CD4-positive, alpha-beta T cell treated with Interleukin-15 for 1 hour (primary cell): ENCODE measurements at regions not wholly inside any gene's neighbourhood (a gene's known extent, or its start where the extent isn't known, plus 50 kb on each side); places are given as distances from the start of the nearest gene placed in this dataset.

Experiments
- DNase-seq: peaks from one replicate; pipeline ENCODE4 v3.0.0-alpha.2; 2020

DNA sequence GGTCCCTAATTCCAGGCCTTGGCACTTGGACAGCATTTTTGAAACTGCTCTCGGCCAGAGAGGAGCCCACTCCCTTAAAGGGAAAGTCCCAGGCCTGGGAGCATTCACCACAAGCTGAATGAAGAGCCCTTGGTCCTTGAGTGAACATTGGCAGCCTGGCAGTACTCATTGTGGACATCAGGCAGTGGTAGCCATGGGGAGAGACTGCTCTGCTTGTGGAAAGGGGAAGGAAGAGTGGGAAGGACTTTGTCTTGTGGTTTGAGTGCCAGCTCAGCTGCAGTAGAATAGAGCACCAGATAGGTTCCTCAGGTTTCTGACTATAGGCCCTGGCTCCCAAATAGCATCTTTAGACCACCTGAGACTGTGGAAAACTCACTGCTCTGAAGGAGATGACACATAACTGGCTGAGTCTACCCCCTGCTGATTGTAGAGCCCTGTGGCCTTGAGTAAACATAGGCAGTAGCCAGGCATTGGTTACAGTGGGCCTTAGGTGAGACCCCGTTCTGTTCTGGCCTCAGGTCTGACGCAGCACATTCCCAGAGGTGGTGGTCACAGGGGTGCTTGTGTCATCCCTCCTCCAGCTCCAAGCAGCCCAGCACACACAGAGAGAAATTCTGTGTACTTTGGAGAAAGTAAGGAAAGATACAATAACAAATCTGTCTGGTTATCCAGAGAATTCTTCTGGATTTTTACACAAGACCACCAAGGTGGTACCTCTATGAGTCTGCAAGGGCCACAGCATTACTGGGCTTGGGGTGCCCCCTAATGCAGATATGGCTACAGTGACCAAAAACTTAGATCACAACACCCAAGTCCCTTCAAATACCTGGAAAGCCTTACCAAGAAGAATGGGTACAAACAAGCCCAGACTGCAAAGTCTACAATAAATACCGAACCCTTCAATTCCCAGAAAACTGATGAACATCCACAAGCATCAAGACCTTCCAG lies 153.8 kb downstream of the GNAI1 start:
- no peak for DNase-seq

DNA sequence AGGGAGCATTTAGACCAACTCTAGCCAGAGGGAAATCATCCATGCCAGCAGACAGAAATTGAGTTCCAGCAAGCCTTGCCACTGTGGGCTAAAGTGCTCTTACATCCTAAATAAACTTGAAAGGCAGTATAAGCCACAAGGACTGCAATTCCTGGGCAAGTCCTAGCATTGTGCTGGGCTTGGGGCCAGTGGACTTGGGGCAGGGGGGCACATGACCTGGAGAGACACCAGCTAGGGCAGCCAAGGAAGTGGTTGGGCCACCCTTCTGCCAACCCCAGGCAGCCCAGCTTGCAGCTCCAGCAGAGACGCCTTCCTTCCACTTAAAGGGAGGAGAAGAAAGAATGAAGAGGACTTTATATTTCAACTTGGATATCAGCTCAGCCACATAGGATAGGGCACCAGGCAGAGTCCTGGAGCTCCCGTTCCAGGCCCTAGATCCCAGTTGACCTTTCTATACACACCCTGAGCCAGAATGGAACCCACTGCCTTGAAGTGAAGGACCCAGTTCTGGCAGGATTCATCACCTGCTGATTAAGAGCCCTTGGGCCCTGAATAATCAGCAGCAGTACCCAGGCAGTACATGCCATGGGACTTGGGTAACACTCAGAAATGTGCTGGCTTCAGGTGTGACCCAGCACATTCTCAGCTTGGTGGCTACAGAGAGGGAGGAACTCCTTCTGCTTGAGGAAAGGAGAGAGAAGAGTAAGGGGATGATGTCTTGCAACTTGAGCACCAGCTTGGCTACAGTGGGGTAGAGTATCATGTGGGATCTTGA lies 153.0 kb downstream of the GNAI1 start:
- DNase-seq: no peak

DNA sequence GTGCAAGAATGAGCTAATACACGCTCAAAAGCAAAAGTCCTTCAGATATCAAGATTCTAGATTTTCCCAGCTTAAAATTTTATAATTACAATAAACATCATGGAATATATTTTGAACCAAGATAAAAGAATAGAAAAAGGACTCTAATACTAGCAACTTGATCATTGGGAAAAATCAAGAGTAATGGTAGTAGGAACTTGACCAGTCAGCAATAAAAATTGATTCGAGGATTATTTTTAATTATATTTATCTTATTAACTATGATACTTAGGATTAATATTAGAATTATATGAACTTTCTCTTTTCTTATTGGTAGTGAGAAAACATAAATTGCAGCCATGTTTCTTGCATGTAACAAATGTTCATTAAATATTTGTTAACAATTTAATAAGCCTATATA lies 152.0 kb downstream of the GNAI1 start:
- DNase-seq: no peak

DNA sequence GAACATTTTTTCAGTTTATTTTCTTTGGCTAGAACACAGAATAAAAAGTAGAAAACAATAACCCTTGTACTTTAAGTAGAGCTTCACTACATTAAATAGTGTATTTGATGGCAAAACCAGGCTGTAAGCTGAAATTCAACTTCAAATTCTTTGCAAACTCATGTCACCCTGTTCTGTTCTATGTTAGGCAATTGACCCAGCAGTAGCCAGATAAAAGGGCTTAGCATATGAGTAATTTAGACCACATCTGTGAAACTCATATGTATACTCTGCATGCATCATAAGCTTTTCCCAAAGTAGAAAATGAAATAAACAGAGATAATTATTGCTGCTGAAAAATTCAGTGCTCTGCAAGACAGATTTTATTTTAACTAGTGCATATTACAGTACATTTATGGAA lies 150.2 kb downstream of the GNAI1 start:
- no peak for DNase-seq

DNA sequence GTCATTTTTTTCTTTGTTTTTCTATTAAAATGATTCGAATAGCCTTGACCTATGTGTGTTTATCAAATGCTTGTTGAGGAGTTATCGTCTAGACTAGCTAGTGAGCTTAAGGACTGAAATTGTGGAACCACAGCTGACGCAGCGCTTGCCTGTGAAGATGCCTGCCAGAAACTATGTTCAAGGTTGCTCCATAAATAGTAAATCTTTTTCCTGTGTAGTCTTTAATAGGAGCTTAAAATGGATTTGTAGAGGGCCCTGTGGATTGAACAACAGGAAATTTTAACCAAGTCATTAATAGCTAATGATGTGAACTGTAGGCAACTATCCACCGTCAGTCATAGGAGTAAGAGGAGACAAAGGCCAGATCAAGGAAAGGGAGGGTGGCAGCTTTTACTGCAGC lies 145.1 kb downstream of the GNAI1 start:
- no peak for DNase-seq

DNA sequence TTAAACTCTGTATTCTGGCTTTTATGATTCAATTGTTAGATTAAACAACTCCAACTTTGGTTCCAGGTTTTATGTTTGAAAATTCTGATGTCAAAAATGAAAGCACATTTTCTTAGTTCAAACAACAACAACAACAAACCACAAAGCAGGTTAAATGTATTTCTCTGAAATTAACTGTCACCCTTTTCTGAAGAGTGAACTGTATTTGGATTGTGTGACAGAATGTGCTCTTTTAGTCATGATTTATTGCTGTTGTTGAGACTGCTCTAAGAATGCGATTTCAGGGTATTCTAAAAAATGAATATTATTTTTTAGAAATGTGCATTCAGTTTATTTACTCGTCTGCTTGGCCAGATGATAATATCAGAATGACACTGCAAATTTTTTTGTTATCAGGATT lies 144.1 kb downstream of the GNAI1 start:
- DNase-seq: no peak

DNA sequence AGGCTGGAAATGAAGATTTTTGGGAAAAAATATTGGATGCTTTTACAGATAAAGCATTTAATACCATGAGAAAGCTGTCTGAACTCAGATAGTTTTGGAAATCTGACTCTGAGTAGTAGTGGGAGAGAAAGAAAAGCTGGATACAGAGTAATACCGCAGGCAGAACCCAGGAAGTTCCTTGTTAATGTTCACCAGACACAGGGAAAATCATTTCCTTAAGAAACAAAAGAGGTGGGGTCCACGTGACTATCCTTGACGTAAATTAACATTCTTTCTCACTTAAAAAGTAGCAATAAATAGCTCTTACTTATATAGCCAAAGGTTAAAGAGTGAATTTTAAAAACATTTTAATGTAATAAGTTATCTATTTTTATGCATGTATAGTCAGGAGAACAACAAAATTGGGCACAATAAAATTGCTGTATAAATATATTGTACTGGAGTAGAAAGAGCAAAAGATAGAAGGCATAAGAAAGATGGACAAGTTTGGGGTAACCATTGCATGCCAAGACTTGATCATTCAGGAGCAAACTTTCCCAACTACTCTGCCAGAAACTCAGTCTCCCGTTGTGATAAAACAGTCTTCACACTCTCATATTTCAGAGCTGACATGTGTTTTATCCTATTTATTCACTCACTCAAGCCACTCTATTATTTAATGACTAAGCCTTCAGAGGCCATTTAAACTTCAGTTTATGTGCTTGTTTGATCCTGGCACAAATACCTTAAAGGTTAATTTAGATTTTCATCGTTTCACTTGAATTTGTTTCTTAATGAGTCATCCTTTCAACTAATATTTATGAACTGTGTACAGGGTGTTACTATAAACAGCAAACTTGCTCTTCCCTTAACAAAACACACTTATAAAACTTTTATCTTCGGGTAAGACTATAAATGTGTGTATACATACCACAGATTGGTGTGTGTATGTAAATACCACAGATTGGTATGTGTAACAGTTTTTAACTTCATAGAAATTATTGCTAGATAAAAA lies 143.1 kb downstream of the GNAI1 start:
- DNase-seq: no peak
